HepG2 (cell line): ENCODE measurements at regions not wholly inside any gene's neighbourhood (a gene's known extent, or its start where the extent isn't known, plus 50 kb on each side); places are given as distances from the start of the nearest gene placed in this dataset.

ENCODE experiments used
- ATAC-seq: fragments of 200-7000 bp; cut with Tn5 transposase; 3 replicates; pipeline ENCODE4 v1.9.1; 2020; ENCODE audit warnings: mild to moderate bottlenecking, moderate library complexity
- BruUV-seq: library from RNA; stranded (reverse); fragments of 400-500 nt; replicated peaks from 2 replicates; lab custom pipeline; 2021; lab: Mats Ljungman, UMichigan
- CTCF ChIA-PET: fragments of 300-600 bp; formaldehyde crosslinking; extraction: SDS; loops from one replicate; lab custom pipeline; 2021; ENCODE audit warnings: low total read pairs, inconsistent platforms, low intra/inter-chr PET ratio; lab: Yijun Ruan, JAX
- POLR2A ChIA-PET: fragments of 350-600 bp; sonication (Branson Sonifier 250); formaldehyde crosslinking; loops from one replicate; lab custom pipeline; 2020; ENCODE audit warnings: antibody characterized with exemption, inconsistent platforms; lab: Yijun Ruan, JAX
- DNase-seq: peaks from one replicate; pipeline ENCODE4 v3.0.0-alpha.2; 2015; ENCODE audit warnings: low spot score
- FAIRE-seq: peaks from 3 replicates; lab custom pipeline; 2011; peaks lifted over from hg19 to GRCh38; lab: Jason Lieb, UNC
- H2AFZ ChIP-seq: one replicate; pipeline ENCODE4 v1.6.1; 2011; ENCODE audit warnings: low read length, inconsistent platforms
- H3K27ac ChIP-seq: fragments of 300-600 bp; 3 replicates; pipeline ENCODE4 v1.8.0; 2011; ENCODE audit warnings: mixed run types, mild to moderate bottlenecking, mixed read lengths, low read length, inconsistent platforms; ENCODE audit not compliant: insufficient read depth; ENCODE audit errors: extremely low read length
- H3K27me3 ChIP-seq, 2 experiments: fragments of 200-600 bp in 1 of 2; 2 replicates in 1 of 2; 3 replicates in 1 of 2; pipeline versions ENCODE4 v1.6.0 to v1.8.0; 2011; ENCODE audit warnings: low read length in 2 of 2, mild to moderate bottlenecking in 2 of 2, moderate library complexity in 2 of 2, inconsistent platforms in 1 of 2; ENCODE audit not compliant: insufficient read depth in 2 of 2, control insufficient read depth in 1 of 2
- H3K36me3 ChIP-seq, 2 experiments: fragments of 200-600 bp in 1 of 2; replicated peaks in 1 of 2; 2 replicates in 1 of 2; 3 replicates in 1 of 2; pipeline versions ENCODE4 v1.5.1 to v1.8.0; 2011; ENCODE audit warnings: low read length in 2 of 2, inconsistent platforms in 1 of 2; ENCODE audit not compliant: insufficient read depth in 2 of 2, control insufficient read depth in 1 of 2
- H3K4me1 ChIP-seq: 2 replicates; pipeline ENCODE4 v1.5.1; 2012; ENCODE audit warnings: low read length, inconsistent platforms; ENCODE audit not compliant: insufficient read depth
- H3K4me2 ChIP-seq: 2 replicates; pipeline ENCODE4 v1.6.0; 2011; ENCODE audit warnings: low read depth, low read length, inconsistent platforms
- H3K4me3 ChIP-seq, 3 experiments: fragments of 200-600 bp in 1 of 3; sonication (generic), shearing (Covaris generic) in 1 of 3; replicated peaks in 1 of 3; 2 replicates each; pipeline ENCODE4 v1.5.1; 2011 to 2016; ENCODE audit warnings: low read length in 3 of 3, inconsistent platforms in 2 of 3, low read depth in 2 of 3, mild to moderate bottlenecking in 2 of 3, control low read depth in 1 of 3, mixed read lengths in 1 of 3; ENCODE audit not compliant: insufficient read depth in 1 of 3
- H3K79me2 ChIP-seq: one replicate; pipeline ENCODE4 v1.6.1; 2011; ENCODE audit warnings: low read length, inconsistent platforms; ENCODE audit not compliant: insufficient read depth
- H3K9ac ChIP-seq: 2 replicates; pipeline ENCODE4 v1.6.0; 2011; ENCODE audit warnings: mild to moderate bottlenecking, low read depth, low read length, inconsistent platforms; ENCODE audit not compliant: insufficient read depth
- H3K9me3 ChIP-seq: 2 replicates; pipeline ENCODE4 v1.5.1; 2012; ENCODE audit warnings: mild to moderate bottlenecking, low read length
- H4K20me1 ChIP-seq: 2 replicates; pipeline ENCODE4 v1.6.0; 2011; ENCODE audit warnings: inconsistent platforms, mild to moderate bottlenecking, low read length, moderate library complexity; ENCODE audit not compliant: insufficient read depth
- BORCS8-MEF2B ChIP-seq: sonication (generic); formaldehyde crosslinking; IDR thresholded peaks from 2 replicates; pipeline ENCODE4 v1.8.0; 2022; ENCODE audit warnings: mild to moderate bottlenecking, missing genetic modification reagents
- CAMTA2 ChIP-seq: sonication (generic); formaldehyde crosslinking; IDR thresholded peaks from 2 replicates; pipeline ENCODE4 v1.4.0; 2020; ENCODE audit warnings: mild to moderate bottlenecking, missing genetic modification reagents, borderline replicate concordance
- CSRNP1 ChIP-seq: sonication (generic); formaldehyde crosslinking; IDR thresholded peaks from 2 replicates; pipeline ENCODE4 v1.8.1; 2023; ENCODE audit warnings: mild to moderate bottlenecking, missing genetic modification reagents
- FOXK1 ChIP-seq: sonication (generic); formaldehyde crosslinking; IDR thresholded peaks from 2 replicates; pipeline ENCODE4 v1.4.0; 2020; ENCODE audit warnings: low read depth, missing genetic modification reagents, borderline replicate concordance
- GMEB2 ChIP-seq: IDR thresholded peaks from 2 replicates; pipeline ENCODE4 v1.6.1; 2016; ENCODE audit warnings: missing biosample characterization, missing genetic modification reagents, low read depth
- KDM1A ChIP-seq: IDR thresholded peaks from 2 replicates; pipeline ENCODE4 v1.6.1; 2016; ENCODE audit warnings: missing compliant biosample characterization
- ZFP41 ChIP-seq: sonication (generic); formaldehyde crosslinking; IDR thresholded peaks from 2 replicates; pipeline ENCODE4 v1.4.0; 2020; ENCODE audit warnings: mild to moderate bottlenecking, missing genetic modification reagents, borderline replicate concordance
- ZNF563 ChIP-seq: sonication (generic); formaldehyde crosslinking; IDR thresholded peaks from 2 replicates; pipeline ENCODE4 v1.8.0; 2022; ENCODE audit warnings: mild to moderate bottlenecking, moderate library complexity, missing genetic modification reagents
- WGBS: methylation state at CpG from one replicate; pipeline ENCODE4 v1.1.6; 2017; ENCODE audit warnings: low lambda C conversion rate; 5-methylcytosine and 5-hydroxymethylcytosine counted together
- in situ Hi-C: cut with HindIII; loops from 2 replicates; pipeline ENCODE4 v1.10.0; 2017; ENCODE audit warnings: low pct_unique_long_range_greater_than_20kb; ENCODE audit not compliant: extremely low pct_ligation_motif_present
- intact Hi-C: fragments of 100-400 bp; cut with micrococcal nuclease; formaldehyde crosslinking; loops from one replicate; pipeline ENCODE4 v1.10.0; 2022; ENCODE audit not compliant: unreplicated experiment

GRCh38 chr13:110046811-110047210 is 260.1 kb downstream of the COL4A1 start:
- in situ Hi-C loops (no loop called here), intact Hi-C loops (no loop called here)
- ChIA-PET CTCF (no interaction called here), POLR2A (no interaction called here)
- no peak overlapping the region for H3K27ac ChIP-seq
- H3K9me3 ChIP-seq: no peaks in the 10 kb centered on the region
- BruUV-seq: no TSS peak
- no peaks in the 10 kb centered on the region for H4K20me1 ChIP-seq
- H2AFZ ChIP-seq: no peak overlapping the region
- TF ChIP-seq CAMTA2 (CRISPR knock-in tag) (no peak), ZNF563 (CRISPR knock-in tag) (no peak), FOXK1 (CRISPR knock-in tag) (no peak), CSRNP1 (CRISPR knock-in tag) (no peak), KDM1A (CRISPR knock-in tag) (no peak), BORCS8-MEF2B (CRISPR knock-in tag) (no peak), GMEB2 (CRISPR knock-in tag) (no peak), ZFP41 (no peak)
- H3K9ac ChIP-seq: no peak overlapping the region
- no peak for ATAC-seq
- no peaks in the 10 kb centered on the region for H3K79me2 ChIP-seq
- H3K4me2 ChIP-seq: no peak overlapping the region
- FAIRE-seq: no peak
- H3K36me3 ChIP-seq: no peaks in the 10 kb centered on the region
- no peak for DNase-seq
- no peak overlapping the region for H3K4me3 ChIP-seq
- no peaks in the 10 kb centered on the region for H3K4me1 ChIP-seq
- H3K27me3 ChIP-seq: no peaks in the 10 kb centered on the region
- WGBS: 89% methylated on average over 4 of the region's 4 CpGs
